B cell (primary cell): ENCODE measurements at regions not wholly inside any gene's neighbourhood (a gene's known extent, or its start where the extent isn't known, plus 50 kb on each side); places are given as distances from the start of the nearest gene placed in this dataset.

Experiments used
- ATAC-seq: fragments of 200-7000 bp; cut with Tn5 transposase; one replicate; pipeline ENCODE4 v1.10.0; 2021; ENCODE audit warnings: low read depth, mild to moderate bottlenecking, moderate number of reproducible peaks, moderate library complexity
- CTCF ChIA-PET: fragments of 350-600 bp; sonication (Branson Sonifier 250); formaldehyde crosslinking; loops from one replicate; lab custom pipeline; 2021; ENCODE audit warnings: antibody characterized with exemption, inconsistent platforms; lab: Charles Lee
- POLR2A ChIA-PET: fragments of 350-600 bp; sonication (Branson Sonifier 250); formaldehyde crosslinking; loops from one replicate; lab custom pipeline; 2021; ENCODE audit warnings: antibody characterized with exemption; lab: Charles Lee
- DNase-seq: peaks from one replicate; pipeline ENCODE4 v3.0.0; 2013
- H2AFZ ChIP-seq: 2 replicates; pipeline ENCODE4 v1.6.1; 2012; ENCODE audit warnings: mild to moderate bottlenecking, low read depth, low read length; ENCODE audit not compliant: insufficient read depth, poor library complexity, severe bottlenecking
- H3K27ac ChIP-seq, 2 donors: 1 replicate in 1 of 2; 2 replicates in 1 of 2; pipeline ENCODE4 v1.5.1; 2012 to 2013; ENCODE audit warnings: low read length in 2 of 2, mild to moderate bottlenecking in 2 of 2, moderate library complexity in 1 of 2
- H3K27me3 ChIP-seq, 4 experiments: fragments of 200-600 bp in 1 of 4; sonication (generic) in 1 of 4; replicated peaks in 1 of 4; 1 replicate in 2 of 4; 2 replicates in 2 of 4; pipeline versions ENCODE4 v1.6.1 to v1.7.0; 2013 to 2016; ENCODE audit warnings: low read length in 3 of 4, mild to moderate bottlenecking in 2 of 4, mixed read lengths in 1 of 4, moderate library complexity in 1 of 4; ENCODE audit not compliant: insufficient read depth in 4 of 4, control insufficient read depth in 3 of 4; ENCODE audit errors: control extremely low read depth in 1 of 4
- H3K36me3 ChIP-seq, 2 experiments: replicated peaks in 1 of 2; 1 replicate in 1 of 2; 2 replicates in 1 of 2; pipeline versions ENCODE4 v1.6.1 to v1.7.1; 2013; ENCODE audit warnings: low read length in 1 of 2; ENCODE audit not compliant: insufficient read depth in 2 of 2, control insufficient read depth in 1 of 2; ENCODE audit errors: control extremely low read depth in 1 of 2, extremely low read depth in 1 of 2
- H3K4me1 ChIP-seq, 2 donors: fragments of 200-600 bp in 1 of 2; sonication (generic) in 1 of 2; 1 replicate in 1 of 2; 2 replicates in 1 of 2; pipeline versions ENCODE4 v1.5.1 to v1.6.1; 2013 to 2017; ENCODE audit warnings: low read length in 2 of 2; ENCODE audit not compliant: control insufficient read depth in 2 of 2, insufficient read depth in 2 of 2
- H3K4me2 ChIP-seq: replicated peaks from 2 replicates; pipeline ENCODE3; 2012; ENCODE audit warnings: mild to moderate bottlenecking, low read depth, low read length; ENCODE audit not compliant: poor library complexity, severe bottlenecking
- H3K4me3 ChIP-seq, 5 experiments: fragments of 200-600 bp in 1 of 5; sonication (generic) in 1 of 5; 1 replicate in 3 of 5; 2 replicates in 2 of 5; pipeline versions ENCODE4 v1.5.1 to v1.7.0; 2011 to 2016; ENCODE audit warnings: low read length in 4 of 5, mild to moderate bottlenecking in 4 of 5, low read depth in 2 of 5, control low read depth in 1 of 5, moderate library complexity in 1 of 5; ENCODE audit not compliant: insufficient read depth in 1 of 5; ENCODE audit errors: control extremely low read depth in 1 of 5, extremely low read depth in 1 of 5
- H3K79me2 ChIP-seq: fragments of 200-600 bp; sonication (generic); one replicate; pipeline ENCODE4 v1.6.0; 2016; ENCODE audit warnings: low read length; ENCODE audit not compliant: control insufficient read depth, insufficient read depth
- H3K9ac ChIP-seq: fragments of 200-600 bp; sonication (generic); 2 replicates; pipeline ENCODE4 v1.6.1; 2017; ENCODE audit warnings: mild to moderate bottlenecking, low read length, moderate library complexity
- H3K9me3 ChIP-seq, 3 donors: one replicate each; pipeline versions ENCODE4 v1.6.1 to v1.7.1; 2013; ENCODE audit warnings: low read length in 2 of 3; ENCODE audit not compliant: control insufficient read depth in 2 of 3, insufficient read depth in 1 of 3; ENCODE audit errors: control extremely low read depth in 1 of 3
- H4K20me1 ChIP-seq: 2 replicates; pipeline ENCODE4 v1.6.0; 2012; ENCODE audit warnings: mild to moderate bottlenecking, low read length; ENCODE audit not compliant: insufficient read depth, control insufficient read depth, poor library complexity, severe bottlenecking
- H3K27ac Mint-ChIP-seq: one replicate; pipeline ENCODE4 v1.8.0; 2021; ENCODE audit warnings: mixed read lengths
- H3K27me3 Mint-ChIP-seq: one replicate; pipeline ENCODE4 v1.8.0; 2021; ENCODE audit warnings: mixed read lengths
- H3K4me1 Mint-ChIP-seq: one replicate; pipeline ENCODE4 v1.8.0; 2021; ENCODE audit warnings: mixed read lengths
- H3K4me3 Mint-ChIP-seq: one replicate; pipeline ENCODE4 v1.8.0; 2021; ENCODE audit warnings: mixed read lengths
- H3K9me3 Mint-ChIP-seq: one replicate; pipeline ENCODE4 v1.8.0; 2022; ENCODE audit warnings: mixed read lengths; ENCODE audit not compliant: insufficient read depth
- EZH2 ChIP-seq: IDR thresholded peaks from 2 replicates; pipeline ENCODE4 v1.6.1; 2012; ENCODE audit warnings: borderline replicate concordance, low read depth, mild to moderate bottlenecking, moderate library complexity, low read length; ENCODE audit not compliant: insufficient read depth, poor library complexity, severe bottlenecking
- WGBS: methylation state at CpG from one replicate; pipeline ENCODE4 v1.1.5; 2013; ENCODE audit warnings: missing lambda C conversion rate; ENCODE audit not compliant: insufficient coverage; 5-methylcytosine and 5-hydroxymethylcytosine counted together
- intact Hi-C: fragments of 100-400 bp; cut with micrococcal nuclease; formaldehyde crosslinking; loops from one replicate; pipeline ENCODE4 v1.10.0; 2022
- TF ChIP-seq, protein P1 (sequence below): fragments of 200-600 bp; IDR thresholded peaks from one replicate; pipeline ENCODE4 v1.8.0; 2022; ENCODE audit warnings: antibody characterized with exemption, mild to moderate bottlenecking

DNA sequence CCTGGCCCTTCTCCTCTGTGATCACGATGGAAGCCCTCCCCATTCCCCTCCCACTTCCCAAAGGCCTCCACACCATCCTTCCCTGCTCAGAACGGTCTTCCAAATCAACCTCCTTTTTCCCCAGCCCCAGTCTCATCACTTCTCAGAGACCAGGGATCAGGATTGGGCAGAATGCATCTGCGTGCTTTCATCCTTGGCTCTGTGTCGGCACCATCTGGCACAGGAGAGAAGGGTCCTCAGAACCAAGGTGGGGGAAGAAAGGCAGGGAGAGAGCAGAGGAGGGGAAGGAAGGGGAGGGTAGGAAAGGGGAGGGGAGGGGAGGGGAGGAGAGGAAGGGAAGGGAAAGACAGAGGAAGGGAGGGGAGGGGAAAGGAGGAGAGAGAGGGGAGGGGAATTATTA, 52.4 kb upstream of the FICD start:
- Histone ChIP-seq H3K9me3 (no peaks in the 10 kb centered on the region), H4K20me1 (no peaks in the 10 kb centered on the region), H3K36me3 (no peaks in the 10 kb centered on the region), H3K27me3 (peaks cover 0 to 13% (median 2%) of the 10 kb centered on the region in 4 experiments), H3K4me3 (no peak overlapping the region), H2AFZ (no peak overlapping the region), H3K27ac (no peak overlapping the region), H3K4me2 (no peak overlapping the region), H3K9ac (no peak overlapping the region), H3K4me1 (no peaks in the 10 kb centered on the region), H3K79me2 (no peaks in the 10 kb centered on the region)
- DNase-seq (no peak), ATAC-seq (no peak)
- ChIA-PET CTCF (no interaction called here), POLR2A (no interaction called here)
- Mint-ChIP-seq H3K9me3 (no peaks in the 10 kb centered on the region), H3K4me3 (no peak overlapping the region), H3K27ac (no peak overlapping the region), H3K4me1 (no peaks in the 10 kb centered on the region), H3K27me3 (peaks cover 41% of the 10 kb centered on the region)
- TF ChIP-seq, protein P1, sequence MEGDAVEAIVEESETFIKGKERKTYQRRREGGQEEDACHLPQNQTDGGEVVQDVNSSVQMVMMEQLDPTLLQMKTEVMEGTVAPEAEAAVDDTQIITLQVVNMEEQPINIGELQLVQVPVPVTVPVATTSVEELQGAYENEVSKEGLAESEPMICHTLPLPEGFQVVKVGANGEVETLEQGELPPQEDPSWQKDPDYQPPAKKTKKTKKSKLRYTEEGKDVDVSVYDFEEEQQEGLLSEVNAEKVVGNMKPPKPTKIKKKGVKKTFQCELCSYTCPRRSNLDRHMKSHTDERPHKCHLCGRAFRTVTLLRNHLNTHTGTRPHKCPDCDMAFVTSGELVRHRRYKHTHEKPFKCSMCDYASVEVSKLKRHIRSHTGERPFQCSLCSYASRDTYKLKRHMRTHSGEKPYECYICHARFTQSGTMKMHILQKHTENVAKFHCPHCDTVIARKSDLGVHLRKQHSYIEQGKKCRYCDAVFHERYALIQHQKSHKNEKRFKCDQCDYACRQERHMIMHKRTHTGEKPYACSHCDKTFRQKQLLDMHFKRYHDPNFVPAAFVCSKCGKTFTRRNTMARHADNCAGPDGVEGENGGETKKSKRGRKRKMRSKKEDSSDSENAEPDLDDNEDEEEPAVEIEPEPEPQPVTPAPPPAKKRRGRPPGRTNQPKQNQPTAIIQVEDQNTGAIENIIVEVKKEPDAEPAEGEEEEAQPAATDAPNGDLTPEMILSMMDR: no peak
- no peak for TF ChIP-seq EZH2
- intact Hi-C loops: no loop called here
- WGBS: 33% methylated on average over 3 of the region's 4 CpGs

DNA sequence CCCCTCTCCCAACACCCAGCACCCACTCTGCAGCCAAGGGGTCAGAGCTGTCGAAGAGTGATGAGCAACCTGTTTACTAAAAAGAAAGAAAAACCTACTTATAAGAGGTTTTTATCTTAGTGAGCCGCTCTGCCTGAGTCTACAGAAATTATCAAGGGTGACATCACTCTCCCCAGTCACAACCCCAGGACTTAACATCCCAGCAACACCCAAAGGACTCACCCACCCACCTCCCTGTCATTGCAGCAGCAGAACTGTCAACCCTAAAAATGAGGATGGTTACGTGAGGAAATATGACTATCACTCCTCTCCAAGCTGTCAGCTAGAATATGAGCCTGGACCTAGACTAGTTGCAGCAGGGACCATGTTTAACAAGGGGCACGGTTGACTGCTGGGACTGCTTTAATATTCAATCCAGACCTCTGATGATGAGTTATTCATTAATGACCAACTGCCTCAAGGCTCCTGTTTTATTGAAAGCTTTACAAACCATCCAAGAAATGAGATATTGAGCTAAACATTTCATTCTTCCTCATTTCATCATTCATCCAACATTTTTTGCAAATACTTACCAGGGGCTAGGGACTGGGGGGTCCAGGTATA, 53.9 kb upstream of the FICD start:
- no peak for ATAC-seq
- Histone ChIP-seq H3K9me3 (no peaks in the 10 kb centered on the region), H3K79me2 (no peaks in the 10 kb centered on the region), H4K20me1 (no peaks in the 10 kb centered on the region), H3K36me3 (no peaks in the 10 kb centered on the region), H3K27me3 (peaks cover 0 to 13% (median 2%) of the 10 kb centered on the region in 4 experiments), H3K27ac (no peak overlapping the region), H2AFZ (no peak overlapping the region), H3K4me1 (no peaks in the 10 kb centered on the region), H3K4me3 (no peak overlapping the region), H3K9ac (no peak overlapping the region), H3K4me2 (no peak overlapping the region)
- POLR2A ChIA-PET: no interaction called here
- CTCF ChIA-PET: interaction anchor here (0.7 to 1.0 kb wide), 2 partner anchors 12 to 363 kb away, joined by 3 read pairs; no protein-coding TSS in a partner anchor
- TF ChIP-seq EZH2: no peak
- TF ChIP-seq, protein P1: no peak
- intact Hi-C loops: no loop called here
- Mint-ChIP-seq H3K27ac (no peak overlapping the region), H3K4me3 (no peak overlapping the region), H3K27me3 (peaks cover 41% of the 10 kb centered on the region), H3K9me3 (no peaks in the 10 kb centered on the region), H3K4me1 (no peaks in the 10 kb centered on the region)
- 90% methylated on average over 3 of the region's 4 CpGs for WGBS
- no peak for DNase-seq
